Retina (tissue), 1 donor: ENCODE measurements at regions not wholly inside any gene's neighbourhood (a gene's known extent, or its start where the extent isn't known, plus 50 kb on each side); places are given as distances from the start of the nearest gene placed in this dataset.
"Not testable (repeated sequence)": the region's sequence is repeated elsewhere in the genome, so short reads cannot be mapped to it uniquely, and the experiment has no call there.

ENCODE experiments used
- DNase-seq: peaks from one replicate; pipeline ENCODE4 v3.0.0-alpha.2; 2016

DNA sequence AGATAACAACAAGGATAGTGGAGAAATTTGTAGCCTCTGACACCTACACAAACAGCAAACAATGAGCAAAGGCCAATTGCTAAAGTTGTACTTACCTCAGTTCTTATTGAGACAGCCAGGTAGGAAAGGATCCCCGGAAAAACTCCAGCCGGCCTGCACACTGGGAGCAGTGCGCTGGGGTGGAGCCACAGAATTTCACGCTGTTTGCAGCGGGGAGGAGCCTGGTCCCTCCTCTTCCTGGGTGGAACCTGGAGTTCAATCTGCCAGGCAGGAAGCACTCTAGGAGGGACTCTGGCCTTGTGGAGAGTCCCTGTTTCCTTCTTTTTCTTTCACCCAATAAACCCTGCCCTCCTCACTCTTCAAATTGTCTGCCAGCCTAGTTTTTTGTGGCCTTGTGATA, 382.6 kb upstream of the TGIF2LX start:
- not testable (repeated sequence) for DNase-seq

GRCh38 chrX:89557146-89557545, 364.6 kb upstream of the TGIF2LX start:
- not testable (repeated sequence) for DNase-seq

- not testable (repeated sequence) for DNase-seq
Observed at GRCh38 chrX:89562079-89562478, 359.6 kb upstream of the TGIF2LX start.

DNA sequence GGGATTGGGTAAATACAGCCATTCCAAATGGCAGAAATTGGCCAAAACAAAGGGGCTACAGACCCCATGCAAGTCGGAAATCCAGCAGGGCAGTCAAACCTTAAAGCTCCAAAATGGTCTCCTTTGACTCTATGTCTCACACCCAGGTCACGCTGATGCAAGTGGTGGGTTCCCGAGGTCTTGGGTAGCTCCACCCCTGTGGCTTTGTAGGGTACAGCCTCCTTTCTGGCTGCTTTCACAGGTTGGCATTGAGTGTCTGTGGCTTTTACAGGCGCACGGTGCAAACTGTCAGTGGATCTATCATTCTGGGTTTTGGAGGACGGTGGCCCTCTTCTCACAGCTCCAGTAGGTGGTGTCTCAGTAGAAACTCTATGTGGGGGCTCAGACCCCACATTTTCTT, 358.6 kb upstream of the TGIF2LX start:
- not testable (repeated sequence) for DNase-seq

GRCh38 chrX:89567787-89568186, 353.9 kb upstream of the TGIF2LX start:
- not testable (repeated sequence) for DNase-seq

GRCh38 chrX:89581868-89582267, 339.8 kb upstream of the TGIF2LX start:
- DNase-seq = not testable (repeated sequence)

GRCh38 chrX:89631858-89632257, 289.9 kb upstream of the TGIF2LX start:
- not testable (repeated sequence) for DNase-seq

DNA sequence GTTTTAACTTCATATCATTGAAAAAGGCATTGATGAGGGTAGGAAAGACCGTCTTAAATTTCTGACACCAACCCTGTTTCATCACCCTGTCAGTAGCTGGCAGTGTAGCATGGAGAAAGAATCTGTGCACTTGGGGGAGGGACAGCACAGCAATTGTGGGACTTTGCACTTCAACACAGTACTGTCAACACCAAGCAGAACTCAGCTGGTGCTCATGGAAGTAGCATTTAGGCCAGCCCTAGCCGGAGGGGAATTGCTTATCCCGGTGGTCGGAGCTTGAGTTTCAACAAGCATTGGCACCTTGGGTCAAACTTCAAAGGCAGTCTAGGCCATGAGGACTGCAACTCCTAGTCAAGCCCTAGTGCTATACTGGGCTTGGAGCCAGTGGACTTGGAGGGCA, 285.8 kb upstream of the TGIF2LX start:
- not testable (repeated sequence) for DNase-seq

GRCh38 chrX:89658662-89659061, 263.0 kb upstream of the TGIF2LX start:
- DNase-seq = not testable (repeated sequence)

- not testable (repeated sequence) for DNase-seq
Observed at GRCh38 chrX:89706481-89706880, 215.2 kb upstream of the TGIF2LX start.

- DNase-seq = not testable (repeated sequence)
Observed at GRCh38 chrX:89707363-89707927, 214.3 kb upstream of the TGIF2LX start.

DNA sequence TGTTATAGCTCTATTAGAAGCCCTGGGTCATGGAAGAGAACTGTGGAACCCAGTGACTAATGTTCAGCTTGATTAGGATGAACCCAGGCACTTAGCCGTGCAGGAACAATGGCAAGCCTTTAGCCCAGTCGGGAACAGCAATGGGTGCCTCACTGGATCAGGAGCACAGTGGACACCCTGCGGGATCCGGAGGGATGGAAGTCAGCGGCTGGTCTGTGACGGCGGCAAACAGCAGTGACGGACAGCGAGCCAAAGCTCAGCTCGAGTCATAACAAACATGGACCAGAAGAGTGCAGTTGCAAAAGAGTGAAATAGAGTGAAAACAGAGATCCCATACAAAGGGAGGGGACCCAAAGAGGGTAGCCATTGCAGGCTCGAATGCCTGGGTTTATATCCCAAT, 187.3 kb upstream of the TGIF2LX start:
- DNase-seq = not testable (repeated sequence)

DNA sequence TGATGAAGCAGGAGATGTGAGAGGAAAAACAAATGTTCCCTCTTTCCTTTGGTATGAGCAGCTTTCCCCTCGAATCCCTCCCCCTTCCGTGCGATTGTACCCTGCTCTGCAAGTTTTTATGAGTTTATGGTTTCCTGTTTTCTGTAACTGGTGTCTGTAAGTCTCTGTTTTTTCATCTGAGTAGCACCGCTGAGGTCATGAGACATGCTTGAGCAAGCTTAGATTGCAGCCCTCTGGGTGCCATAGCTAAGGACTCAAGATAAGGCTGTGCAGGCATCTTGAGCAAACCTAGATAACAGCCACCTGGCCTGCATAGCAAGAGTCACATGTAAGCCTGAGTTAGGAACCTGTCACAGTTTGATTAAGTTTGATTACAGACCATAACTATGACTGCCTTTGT, 165.2 kb upstream of the TGIF2LX start:
- DNase-seq = not testable (repeated sequence)

- DNase-seq = not testable (repeated sequence)
Observed at GRCh38 chrX:89757767-89758166, 163.9 kb upstream of the TGIF2LX start.

DNA sequence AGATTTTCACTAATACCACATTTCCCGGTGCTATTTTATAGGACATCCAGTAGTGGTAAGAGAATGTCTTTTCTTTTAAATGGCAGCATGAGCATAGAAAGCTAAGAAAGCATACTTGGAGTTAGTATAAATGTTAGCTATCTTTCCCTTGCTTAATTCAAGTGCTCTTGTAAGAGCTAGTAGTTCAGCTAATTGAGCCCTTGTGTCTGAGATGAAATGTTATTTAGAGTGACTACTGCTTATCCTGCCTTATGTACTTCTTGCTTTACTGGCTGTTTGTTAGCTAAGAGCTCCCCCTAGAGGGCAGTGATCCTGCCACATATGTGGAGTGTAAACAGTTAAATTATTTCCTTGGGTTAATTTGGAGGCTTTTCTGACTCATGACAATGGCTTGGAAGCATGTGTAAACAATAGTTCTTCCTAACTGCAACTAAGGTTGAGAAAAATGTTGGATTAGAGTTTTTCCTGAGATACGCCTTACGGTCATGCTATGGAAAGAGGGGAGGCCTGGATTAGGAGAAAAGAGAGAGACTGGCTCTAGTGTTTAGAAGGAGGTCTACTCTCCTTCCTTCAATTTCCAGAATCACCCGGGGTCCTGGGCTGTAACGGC, 162.5 kb upstream of the TGIF2LX start:
- not testable (repeated sequence) for DNase-seq

- DNase-seq = not testable (repeated sequence)
Observed at GRCh38 chrX:89771639-89772038, 150.1 kb upstream of the TGIF2LX start.

GRCh38 chrX:89811440-89811839, 110.3 kb upstream of the TGIF2LX start:
- not testable (repeated sequence) for DNase-seq

- DNase-seq = not testable (repeated sequence)
Observed at GRCh38 chrX:89839723-89840122, 82.0 kb upstream of the TGIF2LX start.

DNA sequence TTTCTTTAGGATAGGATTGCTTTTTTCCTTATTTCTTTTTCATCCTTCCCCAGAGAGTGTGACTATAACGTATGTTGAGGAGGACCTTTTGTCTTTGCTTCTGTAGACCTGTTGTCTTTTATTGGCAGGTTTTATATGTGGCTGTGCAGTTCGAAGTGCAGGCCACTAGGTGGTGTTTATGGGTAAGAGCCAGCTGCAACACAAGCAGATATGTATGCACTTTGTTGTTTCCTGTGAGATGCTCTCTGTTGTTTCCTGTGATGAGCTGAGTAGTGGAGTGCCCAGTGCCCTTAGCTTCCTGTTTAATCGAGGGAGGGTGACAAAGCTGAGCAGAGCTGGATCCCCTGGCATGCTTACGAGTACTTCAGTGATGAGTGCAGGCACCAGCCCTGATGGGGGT, 50.0 kb upstream of the TGIF2LX start:
- DNase-seq = peak; percentile 33
